ENCODE measurements at regions not wholly inside any gene's neighbourhood (a gene's known extent, or its start where the extent isn't known, plus 50 kb on each side); places are given as distances from the start of the nearest gene placed in this dataset.

DNA sequence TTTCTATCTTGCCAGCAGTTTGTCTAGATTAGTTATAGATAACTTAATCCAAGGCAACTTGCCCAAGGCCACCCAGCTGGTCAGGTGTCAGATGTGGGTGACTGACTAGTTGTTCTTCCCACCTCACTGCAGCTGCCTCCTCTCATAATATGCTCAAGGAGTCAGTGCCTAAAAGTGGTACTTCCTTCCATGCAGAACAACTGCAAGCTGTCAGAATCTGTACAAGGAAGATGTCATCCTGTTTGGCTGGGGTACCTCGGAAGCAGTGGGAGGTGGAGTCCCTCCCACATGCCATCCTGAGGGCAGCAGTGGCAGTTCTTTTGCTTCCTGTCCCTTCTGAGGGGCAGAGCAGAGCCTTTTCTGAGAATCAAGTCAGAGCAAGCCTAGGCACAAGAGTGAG, 193.2 kb upstream of the RFC3 start:
- ATAC-seq (no peak), DNase-seq (ENCODE audit: low read depth, low spot score) (no peak)
- Histone ChIP-seq H3K27ac (ENCODE audit: low read length) (no peak overlapping the region), H3K36me3 (ENCODE audit: control insufficient read depth, insufficient read depth, low read length) (no peaks in the 10 kb centered on the region), H3K27me3 (ENCODE audit: control insufficient read depth, insufficient read depth, low read length) (no peaks in the 10 kb centered on the region), H3K9me3 (ENCODE audit: control insufficient read depth, insufficient read depth, low read depth, low read length) (no peaks in the 10 kb centered on the region), H3K4me1 (ENCODE audit: control insufficient read depth, insufficient read depth, low read length) (no peaks in the 10 kb centered on the region), H3K4me3 (ENCODE audit: low read depth in 2 of 2, low read length in 2 of 2) (no peak overlapping the region)
- ChIA-PET CTCF (no interaction called here), POLR2A (no interaction called here)
- intact Hi-C loops (cut with micrococcal nuclease; ENCODE audit: unreplicated experiment): no loop called here
- in situ Hi-C loops (cut with HindIII; ENCODE audit: low pct_unique_long_range_greater_than_20kb, low sequenced_read_pairs): no loop called here
- TF ChIP-seq POLR2AphosphoS5 (IDR thresholded peaks at IDR 0.05; ENCODE audit: low read depth, low read length) (no peak), TCF7L2 (IDR thresholded peaks at IDR 0.05; ENCODE audit: low read depth, low read length) (no peak), SIN3A (IDR thresholded peaks at IDR 0.05; ENCODE audit: borderline replicate concordance, insufficient read depth, low read depth, low read length) (no peak)
- TF ChIP-seq, protein P1, sequence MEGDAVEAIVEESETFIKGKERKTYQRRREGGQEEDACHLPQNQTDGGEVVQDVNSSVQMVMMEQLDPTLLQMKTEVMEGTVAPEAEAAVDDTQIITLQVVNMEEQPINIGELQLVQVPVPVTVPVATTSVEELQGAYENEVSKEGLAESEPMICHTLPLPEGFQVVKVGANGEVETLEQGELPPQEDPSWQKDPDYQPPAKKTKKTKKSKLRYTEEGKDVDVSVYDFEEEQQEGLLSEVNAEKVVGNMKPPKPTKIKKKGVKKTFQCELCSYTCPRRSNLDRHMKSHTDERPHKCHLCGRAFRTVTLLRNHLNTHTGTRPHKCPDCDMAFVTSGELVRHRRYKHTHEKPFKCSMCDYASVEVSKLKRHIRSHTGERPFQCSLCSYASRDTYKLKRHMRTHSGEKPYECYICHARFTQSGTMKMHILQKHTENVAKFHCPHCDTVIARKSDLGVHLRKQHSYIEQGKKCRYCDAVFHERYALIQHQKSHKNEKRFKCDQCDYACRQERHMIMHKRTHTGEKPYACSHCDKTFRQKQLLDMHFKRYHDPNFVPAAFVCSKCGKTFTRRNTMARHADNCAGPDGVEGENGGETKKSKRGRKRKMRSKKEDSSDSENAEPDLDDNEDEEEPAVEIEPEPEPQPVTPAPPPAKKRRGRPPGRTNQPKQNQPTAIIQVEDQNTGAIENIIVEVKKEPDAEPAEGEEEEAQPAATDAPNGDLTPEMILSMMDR (IDR thresholded peaks at IDR 0.05): no peak
- TF ChIP-seq, protein P2, sequence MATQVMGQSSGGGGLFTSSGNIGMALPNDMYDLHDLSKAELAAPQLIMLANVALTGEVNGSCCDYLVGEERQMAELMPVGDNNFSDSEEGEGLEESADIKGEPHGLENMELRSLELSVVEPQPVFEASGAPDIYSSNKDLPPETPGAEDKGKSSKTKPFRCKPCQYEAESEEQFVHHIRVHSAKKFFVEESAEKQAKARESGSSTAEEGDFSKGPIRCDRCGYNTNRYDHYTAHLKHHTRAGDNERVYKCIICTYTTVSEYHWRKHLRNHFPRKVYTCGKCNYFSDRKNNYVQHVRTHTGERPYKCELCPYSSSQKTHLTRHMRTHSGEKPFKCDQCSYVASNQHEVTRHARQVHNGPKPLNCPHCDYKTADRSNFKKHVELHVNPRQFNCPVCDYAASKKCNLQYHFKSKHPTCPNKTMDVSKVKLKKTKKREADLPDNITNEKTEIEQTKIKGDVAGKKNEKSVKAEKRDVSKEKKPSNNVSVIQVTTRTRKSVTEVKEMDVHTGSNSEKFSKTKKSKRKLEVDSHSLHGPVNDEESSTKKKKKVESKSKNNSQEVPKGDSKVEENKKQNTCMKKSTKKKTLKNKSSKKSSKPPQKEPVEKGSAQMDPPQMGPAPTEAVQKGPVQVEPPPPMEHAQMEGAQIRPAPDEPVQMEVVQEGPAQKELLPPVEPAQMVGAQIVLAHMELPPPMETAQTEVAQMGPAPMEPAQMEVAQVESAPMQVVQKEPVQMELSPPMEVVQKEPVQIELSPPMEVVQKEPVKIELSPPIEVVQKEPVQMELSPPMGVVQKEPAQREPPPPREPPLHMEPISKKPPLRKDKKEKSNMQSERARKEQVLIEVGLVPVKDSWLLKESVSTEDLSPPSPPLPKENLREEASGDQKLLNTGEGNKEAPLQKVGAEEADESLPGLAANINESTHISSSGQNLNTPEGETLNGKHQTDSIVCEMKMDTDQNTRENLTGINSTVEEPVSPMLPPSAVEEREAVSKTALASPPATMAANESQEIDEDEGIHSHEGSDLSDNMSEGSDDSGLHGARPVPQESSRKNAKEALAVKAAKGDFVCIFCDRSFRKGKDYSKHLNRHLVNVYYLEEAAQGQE (IDR thresholded peaks at IDR 0.05; ENCODE audit: insufficient read depth in 1 of 2, low read depth in 2 of 2, low read length in 1 of 2): no peak
- no TSS peak for BruUV-seq (replicated peaks)

DNA sequence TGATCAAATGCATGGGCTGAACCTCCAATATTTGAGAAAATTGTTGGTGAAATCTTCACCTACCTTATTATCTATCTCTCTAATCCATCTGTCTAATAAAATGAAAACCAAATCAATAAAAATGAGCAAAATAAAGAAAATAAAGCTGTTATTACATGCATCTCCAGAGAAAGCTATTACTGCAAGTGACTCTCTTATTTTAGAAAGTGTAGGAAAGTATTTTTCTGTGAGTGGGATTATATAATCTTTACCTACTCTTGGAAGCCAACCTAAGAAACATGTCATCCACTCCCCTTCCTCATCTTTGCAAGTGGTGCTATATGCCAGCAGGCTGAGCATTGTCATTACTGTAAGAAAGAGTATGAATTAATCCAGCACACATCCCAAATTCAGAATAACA, 191.5 kb upstream of the RFC3 start:
- ATAC-seq (no peak), DNase-seq (ENCODE audit: low read depth, low spot score) (no peak)
- CTCF ChIA-PET: no interaction called here
- in situ Hi-C loops (cut with HindIII; ENCODE audit: low pct_unique_long_range_greater_than_20kb, low sequenced_read_pairs) (no loop called here), intact Hi-C loops (cut with micrococcal nuclease; ENCODE audit: unreplicated experiment) (no loop called here)
- no TSS peak for BruUV-seq (replicated peaks)
- Histone ChIP-seq H3K4me1 (ENCODE audit: control insufficient read depth, insufficient read depth, low read length) (no peaks in the 10 kb centered on the region), H3K27me3 (ENCODE audit: control insufficient read depth, insufficient read depth, low read length) (no peaks in the 10 kb centered on the region), H3K4me3 (ENCODE audit: low read depth in 2 of 2, low read length in 2 of 2) (no peak overlapping the region), H3K36me3 (ENCODE audit: control insufficient read depth, insufficient read depth, low read length) (no peaks in the 10 kb centered on the region), H3K27ac (ENCODE audit: low read length) (no peak overlapping the region), H3K9me3 (ENCODE audit: control insufficient read depth, insufficient read depth, low read depth, low read length) (no peaks in the 10 kb centered on the region)
- POLR2A ChIA-PET: no interaction called here
- TF ChIP-seq POLR2AphosphoS5 (IDR thresholded peaks at IDR 0.05; ENCODE audit: low read depth, low read length): no peak
- TF ChIP-seq SIN3A (IDR thresholded peaks at IDR 0.05; ENCODE audit: borderline replicate concordance, insufficient read depth, low read depth, low read length): no peak
- TF ChIP-seq, protein P1 (IDR thresholded peaks at IDR 0.05): no peak

DNA sequence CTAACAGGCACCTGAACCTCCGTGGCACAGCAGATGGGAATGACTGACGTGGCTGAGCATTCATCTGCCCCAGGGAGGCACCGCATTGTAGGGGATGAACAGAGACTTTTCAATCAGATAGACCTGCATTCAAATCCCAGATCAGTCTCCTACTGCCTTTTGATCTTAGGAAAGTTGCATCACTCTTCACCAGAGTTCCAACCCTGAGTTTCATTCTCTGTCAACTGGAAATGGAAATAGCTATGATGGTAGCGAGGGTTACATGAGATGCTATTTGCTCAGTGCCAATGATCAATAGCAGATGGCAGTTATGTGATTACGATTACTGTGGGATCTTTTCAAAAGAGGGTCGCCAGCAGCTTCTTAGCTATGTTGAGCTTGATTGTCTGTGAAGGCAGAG, 189.3 kb upstream of the RFC3 start:
- in situ Hi-C loops (cut with HindIII; ENCODE audit: low pct_unique_long_range_greater_than_20kb, low sequenced_read_pairs): no loop called here
- TF ChIP-seq, protein P1 (IDR thresholded peaks at IDR 0.05): no peak
- no peak for TF ChIP-seq POLR2AphosphoS5 (IDR thresholded peaks at IDR 0.05; ENCODE audit: low read depth, low read length)
- TF ChIP-seq TCF7L2 (IDR thresholded peaks at IDR 0.05; ENCODE audit: low read depth, low read length): no peak
- TF ChIP-seq, protein P2 (IDR thresholded peaks at IDR 0.05; ENCODE audit: insufficient read depth in 1 of 2, low read depth in 2 of 2, low read length in 1 of 2): no peak
- no peak for TF ChIP-seq SIN3A (IDR thresholded peaks at IDR 0.05; ENCODE audit: borderline replicate concordance, insufficient read depth, low read depth, low read length)
- H3K9me3 ChIP-seq (ENCODE audit: control insufficient read depth, insufficient read depth, low read depth, low read length): no peaks in the 10 kb centered on the region
- no peaks in the 10 kb centered on the region for H3K4me1 ChIP-seq (ENCODE audit: control insufficient read depth, insufficient read depth, low read length)
- ChIA-PET POLR2A (no interaction called here), CTCF (no interaction called here)
- H3K27ac ChIP-seq (ENCODE audit: low read length): no peak overlapping the region
- H3K36me3 ChIP-seq (ENCODE audit: control insufficient read depth, insufficient read depth, low read length): no peaks in the 10 kb centered on the region
- DNase-seq (ENCODE audit: low read depth, low spot score): no peak
- no peaks in the 10 kb centered on the region for H3K27me3 ChIP-seq (ENCODE audit: control insufficient read depth, insufficient read depth, low read length)
- H3K4me3 ChIP-seq (ENCODE audit: low read depth in 2 of 2, low read length in 2 of 2): no peak overlapping the region
- no peak for ATAC-seq
- intact Hi-C loops (cut with micrococcal nuclease; ENCODE audit: unreplicated experiment): no loop called here
- no TSS peak for BruUV-seq (replicated peaks)

All from Panc1 (cell line).